ENCODE measurements at regions not wholly inside any gene's neighbourhood (a gene's known extent, or its start where the extent isn't known, plus 50 kb on each side); places are given as distances from the start of the nearest gene placed in this dataset.

- WGBS, 2 experiments (ENCODE audit: extremely low coverage in 1 of 2, insufficient coverage in 1 of 2, insufficient read length in 1 of 2, insufficient replicate concordance in 2 of 2, low coverage in 1 of 2, low lambda C conversion rate in 2 of 2, missing lambda C conversion rate in 1 of 2): 84% methylated on average over 1 of the region's 1 CpG; no CpG with 5 or more reads in 1 of the 2 experiments
- TF ChIP-seq KDM5A (IDR thresholded peaks at IDR 0.05; ENCODE audit: low read length) (no peak), EGR1 (IDR thresholded peaks at IDR 0.05; ENCODE audit: borderline replicate concordance, low read depth, low read length) (no peak), ZNF274 (IDR thresholded peaks at IDR 0.05; ENCODE audit: borderline replicate concordance, extremely low read depth, low read length) (no peak), MAX (IDR thresholded peaks at IDR 0.05) (no peak), RNF2 (IDR thresholded peaks at IDR 0.05; ENCODE audit: borderline replicate concordance, low read depth, low read length, missing control alignments, poor library complexity, severe bottlenecking) (no peak), SIRT6 (IDR thresholded peaks at IDR 0.05; ENCODE audit: low read length) (no peak), RAD21 (IDR thresholded peaks at IDR 0.05 in 1 of 2, conservative IDR thresholded peaks at IDR 0.05 in 1 of 2; ENCODE audit: low read depth in 2 of 2, low read length in 2 of 2) (no peak), NANOG (IDR thresholded peaks at IDR 0.05; ENCODE audit: insufficient read depth, low read depth, low read length, poor library complexity, severe bottlenecking) (no peak), SP1 (IDR thresholded peaks at IDR 0.05; ENCODE audit: low read depth, low read length) (no peak), RFX5 (IDR thresholded peaks at IDR 0.05; ENCODE audit: borderline replicate concordance, low read depth, low read length) (no peak), SP2 (IDR thresholded peaks at IDR 0.05; ENCODE audit: low read length) (no peak), KDM4A (IDR thresholded peaks at IDR 0.05; ENCODE audit: low read depth, low read length, severe bottlenecking) (no peak), KDM1A (IDR thresholded peaks at IDR 0.05; ENCODE audit: borderline replicate concordance, low read length) (no peak)
Measured at GRCh38 chr12:115235880-115236279, 551.9 kb upstream of the TBX3 start.

More at GRCh38 chr12:115235880-115236279, 551.9 kb upstream of the TBX3 start:
- Histone ChIP-seq H3K79me2 (ENCODE audit: control insufficient read depth in 1 of 2, insufficient read depth in 2 of 2, low read length in 2 of 2) (no peaks in the 10 kb centered on the region), H3K27me3 (replicated peaks in 1 of 4; ENCODE audit: control insufficient read depth in 3 of 4, extremely low read depth in 1 of 4, insufficient read depth in 3 of 4, low read length in 3 of 4) (no peaks in the 10 kb centered on the region), H3K18ac (ENCODE audit: extremely low read depth, low read length) (no peak overlapping the region), H2BK120ac (replicated peaks; ENCODE audit: low read depth, low read length) (no peak overlapping the region), H4K91ac (replicated peaks; ENCODE audit: insufficient read length, low read length) (no peak overlapping the region), H4K8ac (ENCODE audit: extremely low read depth, insufficient read depth, low read length) (no peak overlapping the region), H4K5ac (ENCODE audit: insufficient read length, low read depth, low read length) (no peak overlapping the region), H3K4ac (replicated peaks; ENCODE audit: insufficient read length, low read depth, low read length) (no peak overlapping the region), H3K9me3 (ENCODE audit: insufficient read depth in 2 of 2, low read depth in 1 of 2, low read length in 1 of 2) (no peaks in the 10 kb centered on the region), H2BK5ac (ENCODE audit: low read depth, low read length) (no peak overlapping the region), H3K79me1 (ENCODE audit: low read depth, low read length) (no peaks in the 10 kb centered on the region), H3K4me1 (replicated peaks in 1 of 4; ENCODE audit: control insufficient read depth in 3 of 4, insufficient read depth in 4 of 4, low read length in 3 of 4) (peaks cover 0 to 7% (median 2%) of the 10 kb centered on the region in 4 experiments; a peak in 3 of 7 replicates), H3K23me2 (ENCODE audit: low read depth, low read length) (no peaks in the 10 kb centered on the region), H4K20me1 (replicated peaks in 1 of 2; ENCODE audit: control insufficient read depth in 1 of 2, insufficient read depth in 2 of 2, low read length in 2 of 2) (no peaks in the 10 kb centered on the region), H3K14ac (ENCODE audit: insufficient read length) (no peak overlapping the region), H2AFZ (ENCODE audit: low read length) (no peak overlapping the region), H3K36me3 (ENCODE audit: control insufficient read depth in 2 of 4, insufficient read depth in 4 of 4, low read length in 3 of 4) (no peaks in the 10 kb centered on the region), H3K4me3 (ENCODE audit: extremely low read depth in 1 of 4, insufficient read depth in 2 of 4, low read depth in 3 of 4, low read length in 4 of 4) (no peak overlapping the region), H2BK20ac (ENCODE audit: low read length) (no peak overlapping the region), H2BK15ac (ENCODE audit: low read length) (no peak overlapping the region), H3K9ac (replicated peaks in 1 of 4; ENCODE audit: extremely low read depth in 1 of 4, low read depth in 3 of 4, low read length in 3 of 4) (no peak overlapping the region), H2AK5ac (ENCODE audit: low read depth, low read length) (no peak overlapping the region), H3K4me2 (ENCODE audit: insufficient read depth in 1 of 2, low read depth in 2 of 2, low read length in 2 of 2) (no peak overlapping the region), H3K27ac (ENCODE audit: low read depth, low read length) (no peak overlapping the region), H3K23ac (ENCODE audit: insufficient read length) (no peak overlapping the region), H3K56ac (replicated peaks; ENCODE audit: insufficient read length, low read depth, low read length) (no peak overlapping the region), H2BK12ac (ENCODE audit: low read depth, low read length) (no peak overlapping the region)
- DNase-seq (ENCODE audit: low read depth in 1 of 2, low spot score in 2 of 2) (no peak), FAIRE-seq (no peak)
- POLR2A ChIA-PET (ENCODE audit: partially characterized antibody): no interaction called here
- CTCF ChIA-PET (ENCODE audit: partially characterized antibody): interaction anchor here (0.7 to 1.2 kb wide), 3 partner anchors 26 to 673 kb away, joined by 3 to 4 read pairs (median 3); no protein-coding TSS in a partner anchor

Measured in H1 (cell line).